Activated naive CD8-positive, alpha-beta T cell treated with anti-CD3 and anti-CD28 coated beads, Interleukin-2, amount 50 U/mL, for 24 hours (primary cell): ENCODE measurements at regions not wholly inside any gene's neighbourhood (a gene's known extent, or its start where the extent isn't known, plus 50 kb on each side); places are given as distances from the start of the nearest gene placed in this dataset.
A peak's percentile ranks its signal among the peaks of the same experiment; 100 is the strongest.

Experiments
- ATAC-seq: fragments of 150-1000 bp; cut with Tn5 transposase; one replicate; pipeline ENCODE4 v1.10.0; 2021
- DNase-seq: peaks from one replicate; pipeline ENCODE4 v3.0.0; 2021
- H3K27ac Mint-ChIP-seq: one replicate; pipeline ENCODE4 v1.8.0; 2021; ENCODE audit warnings: mild to moderate bottlenecking, mixed read lengths
- H3K27me3 Mint-ChIP-seq: one replicate; pipeline ENCODE4 v1.8.0; 2021; ENCODE audit warnings: mixed read lengths
- H3K36me3 Mint-ChIP-seq: one replicate; pipeline ENCODE4 v1.8.0; 2021; ENCODE audit warnings: low read depth, mixed read lengths
- H3K4me1 Mint-ChIP-seq: one replicate; pipeline ENCODE4 v1.8.0; 2021; ENCODE audit warnings: mixed read lengths
- H3K4me3 Mint-ChIP-seq: one replicate; pipeline ENCODE4 v1.8.0; 2021; ENCODE audit warnings: mild to moderate bottlenecking, moderate library complexity, mixed read lengths
- H3K9me3 Mint-ChIP-seq: one replicate; pipeline ENCODE4 v1.8.0; 2021; ENCODE audit warnings: mixed read lengths

GRCh38 chr7:17678896-17679295 lies 261.4 kb downstream of the SNX13 start:
- Mint-ChIP-seq H3K36me3 (no peaks in the 10 kb centered on the region), H3K27ac (no peak overlapping the region), H3K4me1 (no peaks in the 10 kb centered on the region), H3K4me3 (no peak overlapping the region), H3K9me3 (no peaks in the 10 kb centered on the region), H3K27me3 (peaks cover 3% of the 10 kb centered on the region)
- DNase-seq (no peak), ATAC-seq (no peak)

GRCh38 chr7:17679458-17679857 lies 260.8 kb downstream of the SNX13 start:
- DNase-seq (no peak), ATAC-seq (no peak)
- Mint-ChIP-seq H3K27ac (no peak overlapping the region), H3K4me3 (no peak overlapping the region), H3K27me3 (peaks cover 1% of the 10 kb centered on the region), H3K9me3 (no peaks in the 10 kb centered on the region), H3K36me3 (no peaks in the 10 kb centered on the region), H3K4me1 (no peaks in the 10 kb centered on the region)

GRCh38 chr7:17680026-17680425 lies 260.3 kb downstream of the SNX13 start:
- no peak for ATAC-seq
- H3K4me3 Mint-ChIP-seq, result no peak overlapping the region
- H3K27ac Mint-ChIP-seq, result no peak overlapping the region
- no peaks in the 10 kb centered on the region for H3K4me1 Mint-ChIP-seq
- DNase-seq, result no peak
- no peaks in the 10 kb centered on the region for H3K36me3 Mint-ChIP-seq
- H3K9me3 Mint-ChIP-seq, result no peaks in the 10 kb centered on the region
- peaks cover 1% of the 10 kb centered on the region for H3K27me3 Mint-ChIP-seq

GRCh38 chr7:17680943-17681351 lies 259.3 kb downstream of the SNX13 start:
- no peak for DNase-seq
- no peaks in the 10 kb centered on the region for H3K4me1 Mint-ChIP-seq
- H3K36me3 Mint-ChIP-seq, result no peaks in the 10 kb centered on the region
- ATAC-seq, result no peak
- no peaks in the 10 kb centered on the region for H3K9me3 Mint-ChIP-seq
- H3K27ac Mint-ChIP-seq, result no peak overlapping the region
- no peak overlapping the region for H3K4me3 Mint-ChIP-seq
- peaks cover 1% of the 10 kb centered on the region for H3K27me3 Mint-ChIP-seq

- no peak for DNase-seq
- Mint-ChIP-seq H3K27me3 (peaks cover 1% of the 10 kb centered on the region), H3K4me3 (no peak overlapping the region), H3K9me3 (no peaks in the 10 kb centered on the region), H3K36me3 (no peaks in the 10 kb centered on the region), H3K27ac (no peak overlapping the region), H3K4me1 (no peaks in the 10 kb centered on the region)
- no peak for ATAC-seq
Measured at GRCh38 chr7:17681965-17682364, 258.3 kb downstream of the SNX13 start.

- DNase-seq (no peak), ATAC-seq (no peak)
- Mint-ChIP-seq H3K4me1 (no peaks in the 10 kb centered on the region), H3K27ac (no peak overlapping the region), H3K9me3 (no peaks in the 10 kb centered on the region), H3K36me3 (no peaks in the 10 kb centered on the region), H3K27me3 (peaks cover 1% of the 10 kb centered on the region), H3K4me3 (no peak overlapping the region)
Measured at GRCh38 chr7:17682586-17682985, 257.7 kb downstream of the SNX13 start.

- Mint-ChIP-seq H3K9me3 (no peaks in the 10 kb centered on the region), H3K27me3 (peaks cover 1% of the 10 kb centered on the region), H3K4me1 (peaks cover under 1% of the 10 kb centered on the region), H3K36me3 (no peaks in the 10 kb centered on the region), H3K27ac (no peak overlapping the region), H3K4me3 (no peak overlapping the region)
- ATAC-seq (no peak), DNase-seq (no peak)
Measured at GRCh38 chr7:17685141-17685540, 255.2 kb downstream of the SNX13 start.

GRCh38 chr7:17687361-17687760 lies 252.9 kb downstream of the SNX13 start:
- Mint-ChIP-seq H3K27me3 (no peaks in the 10 kb centered on the region), H3K27ac (no peak overlapping the region), H3K4me1 (peaks cover 2% of the 10 kb centered on the region), H3K36me3 (no peaks in the 10 kb centered on the region), H3K9me3 (no peaks in the 10 kb centered on the region), H3K4me3 (no peak overlapping the region)
- ATAC-seq (no peak), DNase-seq (no peak)

GRCh38 chr7:17689361-17689902 lies 250.9 kb downstream of the SNX13 start:
- peaks cover 2% of the 10 kb centered on the region for H3K4me1 Mint-ChIP-seq
- no peak overlapping the region for H3K27ac Mint-ChIP-seq
- DNase-seq (no peak), ATAC-seq (no peak)
- no peak overlapping the region for H3K4me3 Mint-ChIP-seq
- H3K27me3 Mint-ChIP-seq, result no peaks in the 10 kb centered on the region
- H3K9me3 Mint-ChIP-seq, result no peaks in the 10 kb centered on the region
- H3K36me3 Mint-ChIP-seq, result no peaks in the 10 kb centered on the region

GRCh38 chr7:17690030-17690429 lies 250.3 kb downstream of the SNX13 start:
- H3K9me3 Mint-ChIP-seq, result no peaks in the 10 kb centered on the region
- DNase-seq, result no peak
- no peak overlapping the region for H3K4me3 Mint-ChIP-seq
- H3K4me1 Mint-ChIP-seq, result peaks cover 2% of the 10 kb centered on the region
- H3K36me3 Mint-ChIP-seq, result no peaks in the 10 kb centered on the region
- no peak overlapping the region for H3K27ac Mint-ChIP-seq
- peak; percentile 33 for ATAC-seq
- no peaks in the 10 kb centered on the region for H3K27me3 Mint-ChIP-seq

- no peak for DNase-seq
- Mint-ChIP-seq H3K36me3 (peaks cover 8% of the 10 kb centered on the region), H3K27ac (no peak overlapping the region)
Measured at GRCh38 chr7:17696422-17696821, 243.9 kb downstream of the SNX13 start.

GRCh38 chr7:17697128-17697881 lies 243.0 kb downstream of the SNX13 start:
- no peak overlapping the region for H3K4me3 Mint-ChIP-seq
- peaks cover 27% of the 10 kb centered on the region for H3K9me3 Mint-ChIP-seq
- H3K27ac Mint-ChIP-seq, result no peak overlapping the region
- no peak for DNase-seq
- peaks cover 3% of the 10 kb centered on the region for H3K27me3 Mint-ChIP-seq
- no peak for ATAC-seq
- H3K36me3 Mint-ChIP-seq, result peaks cover 8% of the 10 kb centered on the region
- H3K4me1 Mint-ChIP-seq, result no peaks in the 10 kb centered on the region

More at GRCh38 chr7:17696422-17696821, 243.9 kb downstream of the SNX13 start:
- no peak for ATAC-seq
- Mint-ChIP-seq H3K4me3 (no peak overlapping the region), H3K4me1 (no peaks in the 10 kb centered on the region), H3K9me3 (peaks cover 27% of the 10 kb centered on the region), H3K27me3 (peaks cover 1% of the 10 kb centered on the region)

- Mint-ChIP-seq H3K27ac (no peak overlapping the region), H3K4me3 (no peak overlapping the region), H3K27me3 (peaks cover 4% of the 10 kb centered on the region), H3K4me1 (no peaks in the 10 kb centered on the region), H3K36me3 (peaks cover 8% of the 10 kb centered on the region), H3K9me3 (peaks cover 27% of the 10 kb centered on the region)
- DNase-seq (no peak), ATAC-seq (no peak)
Measured at GRCh38 chr7:17699696-17700095, 240.6 kb downstream of the SNX13 start.

GRCh38 chr7:17700138-17700537 lies 240.2 kb downstream of the SNX13 start:
- no peak for ATAC-seq
- H3K27me3 Mint-ChIP-seq, result peaks cover 4% of the 10 kb centered on the region
- no peak overlapping the region for H3K4me3 Mint-ChIP-seq
- H3K36me3 Mint-ChIP-seq, result peaks cover 8% of the 10 kb centered on the region
- H3K27ac Mint-ChIP-seq, result no peak overlapping the region
- DNase-seq, result no peak
- no peaks in the 10 kb centered on the region for H3K4me1 Mint-ChIP-seq
- peaks cover 27% of the 10 kb centered on the region for H3K9me3 Mint-ChIP-seq

GRCh38 chr7:17706275-17706674 lies 234.0 kb downstream of the SNX13 start:
- DNase-seq (no peak), ATAC-seq (no peak)
- H3K9me3 Mint-ChIP-seq, result peaks cover 1% of the 10 kb centered on the region
- H3K27me3 Mint-ChIP-seq, result peaks cover 8% of the 10 kb centered on the region
- H3K4me1 Mint-ChIP-seq, result no peaks in the 10 kb centered on the region
- H3K4me3 Mint-ChIP-seq, result no peak overlapping the region
- H3K27ac Mint-ChIP-seq, result no peak overlapping the region
- H3K36me3 Mint-ChIP-seq, result no peaks in the 10 kb centered on the region
